Gastrocnemius medialis (tissue), 4 donors: ENCODE measurements at regions not wholly inside any gene's neighbourhood (a gene's known extent, or its start where the extent isn't known, plus 50 kb on each side); places are given as distances from the start of the nearest gene placed in this dataset.

Source experiments
- ATAC-seq, 2 donors: fragments of 150-250 bp; one replicate each; pipeline ENCODE4 v1.9.1; 2016
- DNase-seq, 2 donors: peaks; one replicate each; pipeline ENCODE4 v3.0.0-alpha.2; 2019
- H3K27ac ChIP-seq, 4 donors: fragments of 200-600 bp; sonication (generic); 1 replicate in 1 of 4; 2 replicates in 3 of 4; pipeline ENCODE4 v1.5.1; 2016 to 2018; ENCODE audit warnings: mild to moderate bottlenecking in 2 of 4, moderate library complexity in 1 of 4
- H3K27me3 ChIP-seq, 3 donors: fragments of 200-600 bp; sonication (generic) in 2 of 3; 1 replicate in 1 of 3; 2 replicates in 2 of 3; pipeline versions ENCODE4 v1.5.1 to v1.6.0; 2016 to 2019; ENCODE audit warnings: mild to moderate bottlenecking in 1 of 3, moderate library complexity in 1 of 3
- H3K36me3 ChIP-seq, 2 donors: fragments of 200-600 bp; sonication (generic) in 1 of 2; one replicate each; pipeline ENCODE4 v1.5.1; 2017 to 2018
- H3K4me1 ChIP-seq, 2 donors: fragments of 200-600 bp; sonication (generic) in 1 of 2; one replicate each; pipeline ENCODE4 v1.5.1; 2016 to 2017; ENCODE audit warnings: mild to moderate bottlenecking in 2 of 2
- H3K4me3 ChIP-seq, 4 donors: fragments of 200-600 bp; sonication (generic) in 3 of 4; 1 replicate in 1 of 4; 2 replicates in 3 of 4; pipeline ENCODE4 v1.5.1; 2016 to 2019; ENCODE audit warnings: mild to moderate bottlenecking in 2 of 4
- H3K9me3 ChIP-seq, 3 donors: fragments of 200-600 bp; sonication (generic) in 2 of 3; 1 replicate in 1 of 3; 2 replicates in 2 of 3; pipeline ENCODE4 v1.5.1; 2016 to 2019
- CTCF ChIP-seq, 5 experiments: fragments of 450-650 bp in 3 of 5; fragments of 200-600 bp in 2 of 5; sonication (generic) in 2 of 5; IDR thresholded peaks in 4 of 5; conservative IDR thresholded peaks in 1 of 5; 1 replicate in 4 of 5; 2 replicates in 1 of 5; pipeline ENCODE4 v1.5.1; 2016 to 2019; ENCODE audit warnings: antibody characterized with exemption in 5 of 5, mild to moderate bottlenecking in 3 of 5, moderate library complexity in 3 of 5
- POLR2A ChIP-seq, 2 donors: fragments of 450-650 bp; IDR thresholded peaks; one replicate each; pipeline ENCODE4 v1.6.1; 2017; ENCODE audit warnings: antibody characterized with exemption in 2 of 2, mild to moderate bottlenecking in 2 of 2, moderate library complexity in 2 of 2
- in situ Hi-C, 4 donors: fragments of 200-750 bp; cut with MboI; loops; one replicate each; pipeline versions ENCODE4 v1.15.0 to v1.8.0; 2017; ENCODE audit warnings: low sequenced_read_pairs in 4 of 4
- intact Hi-C: fragments of 100-400 bp; cut with DNase I; formaldehyde crosslinking; loops from one replicate; pipeline ENCODE4 v1.15.1; 2023; ENCODE audit warnings: low total_unique reads

- TF ChIP-seq POLR2A (IDR thresholded peaks at IDR 0.05) (no peak), CTCF (IDR thresholded peaks at IDR 0.05 in 4 of 5, conservative IDR thresholded peaks at IDR 0.05 in 1 of 5) (no peak)
- no peaks in the 10 kb centered on the region for H3K4me1 ChIP-seq
- no peaks in the 10 kb centered on the region for H3K36me3 ChIP-seq
- H3K9me3 ChIP-seq, result no peaks in the 10 kb centered on the region
- no peak overlapping the region for H3K4me3 ChIP-seq
- no peaks in the 10 kb centered on the region for H3K27me3 ChIP-seq
- ATAC-seq, result no peak
- in situ Hi-C loops (no loop called here), intact Hi-C loops (no loop called here)
- H3K27ac ChIP-seq, result no peak overlapping the region
- DNase-seq, result no peak
Measured at GRCh38 chr4:152221816-152222516, 313.9 kb downstream of the FBXW7 start.

GRCh38 chr4:152220201-152220666, 315.7 kb downstream of the FBXW7 start:
- no peaks in the 10 kb centered on the region for H3K36me3 ChIP-seq
- H3K4me3 ChIP-seq, result no peak overlapping the region
- no peak for DNase-seq
- TF ChIP-seq CTCF (IDR thresholded peaks at IDR 0.05 in 4 of 5, conservative IDR thresholded peaks at IDR 0.05 in 1 of 5) (no peak), POLR2A (IDR thresholded peaks at IDR 0.05) (no peak)
- no peaks in the 10 kb centered on the region for H3K9me3 ChIP-seq
- in situ Hi-C loops, result no loop called here
- no peak overlapping the region for H3K27ac ChIP-seq
- intact Hi-C loops, result no loop called here
- no peaks in the 10 kb centered on the region for H3K4me1 ChIP-seq
- no peak for ATAC-seq
- no peaks in the 10 kb centered on the region for H3K27me3 ChIP-seq

GRCh38 chr4:152218576-152218975, 317.3 kb downstream of the FBXW7 start:
- in situ Hi-C loops, result no loop called here
- Histone ChIP-seq H3K27ac (no peak overlapping the region), H3K9me3 (no peaks in the 10 kb centered on the region), H3K36me3 (no peaks in the 10 kb centered on the region), H3K4me1 (no peaks in the 10 kb centered on the region), H3K4me3 (no peak overlapping the region), H3K27me3 (no peaks in the 10 kb centered on the region)
- ATAC-seq (no peak), DNase-seq (no peak)
- intact Hi-C loops, result no loop called here
- no peak for TF ChIP-seq CTCF (IDR thresholded peaks at IDR 0.05 in 4 of 5, conservative IDR thresholded peaks at IDR 0.05 in 1 of 5)
- TF ChIP-seq POLR2A (IDR thresholded peaks at IDR 0.05), result no peak

GRCh38 chr4:152217896-152218295, 318.0 kb downstream of the FBXW7 start:
- no peaks in the 10 kb centered on the region for H3K9me3 ChIP-seq
- no peaks in the 10 kb centered on the region for H3K4me1 ChIP-seq
- H3K27me3 ChIP-seq, result no peaks in the 10 kb centered on the region
- no peak for TF ChIP-seq POLR2A (IDR thresholded peaks at IDR 0.05)
- no peak for TF ChIP-seq CTCF (IDR thresholded peaks at IDR 0.05 in 4 of 5, conservative IDR thresholded peaks at IDR 0.05 in 1 of 5)
- intact Hi-C loops, result no loop called here
- in situ Hi-C loops, result no loop called here
- H3K4me3 ChIP-seq, result no peak overlapping the region
- no peaks in the 10 kb centered on the region for H3K36me3 ChIP-seq
- ATAC-seq, result no peak
- no peak for DNase-seq
- H3K27ac ChIP-seq, result no peak overlapping the region
